ENCODE measurements at regions not wholly inside any gene's neighbourhood (a gene's known extent, or its start where the extent isn't known, plus 50 kb on each side); places are given as distances from the start of the nearest gene placed in this dataset.

- TF ChIP-seq, protein P1, sequence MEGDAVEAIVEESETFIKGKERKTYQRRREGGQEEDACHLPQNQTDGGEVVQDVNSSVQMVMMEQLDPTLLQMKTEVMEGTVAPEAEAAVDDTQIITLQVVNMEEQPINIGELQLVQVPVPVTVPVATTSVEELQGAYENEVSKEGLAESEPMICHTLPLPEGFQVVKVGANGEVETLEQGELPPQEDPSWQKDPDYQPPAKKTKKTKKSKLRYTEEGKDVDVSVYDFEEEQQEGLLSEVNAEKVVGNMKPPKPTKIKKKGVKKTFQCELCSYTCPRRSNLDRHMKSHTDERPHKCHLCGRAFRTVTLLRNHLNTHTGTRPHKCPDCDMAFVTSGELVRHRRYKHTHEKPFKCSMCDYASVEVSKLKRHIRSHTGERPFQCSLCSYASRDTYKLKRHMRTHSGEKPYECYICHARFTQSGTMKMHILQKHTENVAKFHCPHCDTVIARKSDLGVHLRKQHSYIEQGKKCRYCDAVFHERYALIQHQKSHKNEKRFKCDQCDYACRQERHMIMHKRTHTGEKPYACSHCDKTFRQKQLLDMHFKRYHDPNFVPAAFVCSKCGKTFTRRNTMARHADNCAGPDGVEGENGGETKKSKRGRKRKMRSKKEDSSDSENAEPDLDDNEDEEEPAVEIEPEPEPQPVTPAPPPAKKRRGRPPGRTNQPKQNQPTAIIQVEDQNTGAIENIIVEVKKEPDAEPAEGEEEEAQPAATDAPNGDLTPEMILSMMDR (IDR thresholded peaks at IDR 0.05): no peak
- no peak for TF ChIP-seq POLR2A (IDR thresholded peaks at IDR 0.05)
Measured at GRCh38 chr16:66152823-66153393, 213.6 kb upstream of the CDH5 start.

All from Peyer's patch (tissue), 4 donors.